ENCODE measurements at regions not wholly inside any gene's neighbourhood (a gene's known extent, or its start where the extent isn't known, plus 50 kb on each side); places are given as distances from the start of the nearest gene placed in this dataset.

- no peak overlapping the region for H3K4me2 ChIP-seq (replicated peaks; ENCODE audit: low read depth, low read length, poor library complexity, severe bottlenecking)
- ChIA-PET CTCF (no interaction called here), POLR2A (no interaction called here)
- H3K27ac ChIP-seq (ENCODE audit: low read length in 2 of 2) = no peak overlapping the region
- H3K4me3 ChIP-seq (ENCODE audit: control extremely low read depth in 1 of 5, extremely low read depth in 1 of 5, insufficient read depth in 1 of 5, low read depth in 2 of 5, low read length in 4 of 5) = no peak overlapping the region
- no peak overlapping the region for H2AFZ ChIP-seq (ENCODE audit: insufficient read depth, low read depth, low read length, poor library complexity, severe bottlenecking)
- TF ChIP-seq EZH2 (IDR thresholded peaks at IDR 0.05; ENCODE audit: borderline replicate concordance, insufficient read depth, low read depth, low read length, poor library complexity, severe bottlenecking) (no peak), CTCF (IDR thresholded peaks at IDR 0.05) (no peak)
- H3K79me2 ChIP-seq (ENCODE audit: control insufficient read depth, insufficient read depth, low read length) = no peaks in the 10 kb centered on the region
- no peak overlapping the region for H3K4me3 Mint-ChIP-seq
- H3K4me1 Mint-ChIP-seq = no peaks in the 10 kb centered on the region
- no peaks in the 10 kb centered on the region for H4K20me1 ChIP-seq (ENCODE audit: control insufficient read depth, insufficient read depth, low read length, poor library complexity, severe bottlenecking)
- H3K27me3 ChIP-seq (replicated peaks in 1 of 4; ENCODE audit: control extremely low read depth in 1 of 4, control insufficient read depth in 3 of 4, insufficient read depth in 4 of 4, low read length in 3 of 4) = no peaks in the 10 kb centered on the region
- no peaks in the 10 kb centered on the region for H3K4me1 ChIP-seq (ENCODE audit: control insufficient read depth in 2 of 2, insufficient read depth in 2 of 2, low read length in 2 of 2)
- ATAC-seq (ENCODE audit: low read depth) (no peak), DNase-seq (no peak)
- H3K9me3 ChIP-seq (ENCODE audit: control extremely low read depth in 1 of 3, control insufficient read depth in 2 of 3, insufficient read depth in 1 of 3, low read length in 2 of 3) = no peaks in the 10 kb centered on the region
- no peaks in the 10 kb centered on the region for H3K36me3 ChIP-seq (replicated peaks in 1 of 2; ENCODE audit: control extremely low read depth in 1 of 2, control insufficient read depth in 1 of 2, extremely low read depth in 1 of 2, insufficient read depth in 2 of 2, low read length in 1 of 2)
- H3K27me3 Mint-ChIP-seq = no peaks in the 10 kb centered on the region
- no peak overlapping the region for H3K9ac ChIP-seq (ENCODE audit: low read length)
- no CpG with 5 or more reads among the region's 1 CpG for WGBS (ENCODE audit: insufficient coverage)
- H3K27ac Mint-ChIP-seq = no peak overlapping the region
- intact Hi-C loops (cut with micrococcal nuclease) = no loop called here
- no peaks in the 10 kb centered on the region for H3K9me3 Mint-ChIP-seq (ENCODE audit: insufficient read depth)
Observed at GRCh38 chrX:129000797-129001196, 522.5 kb downstream of the SMARCA1 start.

DNA sequence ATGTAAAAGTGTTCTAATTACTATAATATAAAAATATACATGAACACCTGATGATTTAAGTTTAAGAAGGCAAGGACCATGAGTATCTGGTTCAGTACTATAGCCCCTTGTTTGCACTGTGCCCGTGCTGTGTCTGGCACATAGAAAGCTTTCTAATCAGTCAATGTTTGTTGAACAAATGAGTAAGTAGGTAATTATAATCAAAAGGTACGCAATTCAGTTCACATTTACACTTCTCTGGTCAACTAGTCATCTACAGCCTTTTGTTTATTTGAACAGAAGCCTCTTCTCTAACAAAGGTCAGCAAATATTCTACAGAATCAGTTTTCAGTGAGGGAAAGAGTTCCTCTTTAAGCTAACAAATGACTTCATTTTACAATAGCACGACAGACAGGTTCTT is 523.3 kb downstream of the SMARCA1 start:
- TF ChIP-seq CTCF (IDR thresholded peaks at IDR 0.05) (no peak), EZH2 (IDR thresholded peaks at IDR 0.05; ENCODE audit: borderline replicate concordance, insufficient read depth, low read depth, low read length, poor library complexity, severe bottlenecking) (no peak)
- ATAC-seq (ENCODE audit: low read depth) = no peak
- POLR2A ChIA-PET = no interaction called here
- no peak overlapping the region for H3K9ac ChIP-seq (ENCODE audit: low read length)
- H3K4me3 ChIP-seq (ENCODE audit: control extremely low read depth in 1 of 5, extremely low read depth in 1 of 5, insufficient read depth in 1 of 5, low read depth in 2 of 5, low read length in 4 of 5) = no peak overlapping the region
- WGBS (ENCODE audit: insufficient coverage) = no CpG with 5 or more reads among the region's 3 CpGs
- Mint-ChIP-seq H3K27ac (no peak overlapping the region), H3K4me3 (no peak overlapping the region), H3K9me3 (ENCODE audit: insufficient read depth) (no peaks in the 10 kb centered on the region), H3K4me1 (no peaks in the 10 kb centered on the region), H3K27me3 (no peaks in the 10 kb centered on the region)
- no peaks in the 10 kb centered on the region for H3K4me1 ChIP-seq (ENCODE audit: control insufficient read depth in 2 of 2, insufficient read depth in 2 of 2, low read length in 2 of 2)
- CTCF ChIA-PET = no interaction called here
- intact Hi-C loops (cut with micrococcal nuclease) = no loop called here
- no peak overlapping the region for H3K27ac ChIP-seq (ENCODE audit: low read length in 2 of 2)
- H3K27me3 ChIP-seq (replicated peaks in 1 of 4; ENCODE audit: control extremely low read depth in 1 of 4, control insufficient read depth in 3 of 4, insufficient read depth in 4 of 4, low read length in 3 of 4) = no peaks in the 10 kb centered on the region
- H3K79me2 ChIP-seq (ENCODE audit: control insufficient read depth, insufficient read depth, low read length) = no peaks in the 10 kb centered on the region
- DNase-seq = no peak
- no peaks in the 10 kb centered on the region for H3K36me3 ChIP-seq (replicated peaks in 1 of 2; ENCODE audit: control extremely low read depth in 1 of 2, control insufficient read depth in 1 of 2, extremely low read depth in 1 of 2, insufficient read depth in 2 of 2, low read length in 1 of 2)
- no peak overlapping the region for H3K4me2 ChIP-seq (replicated peaks; ENCODE audit: low read depth, low read length, poor library complexity, severe bottlenecking)
- no peak overlapping the region for H2AFZ ChIP-seq (ENCODE audit: insufficient read depth, low read depth, low read length, poor library complexity, severe bottlenecking)
- no peaks in the 10 kb centered on the region for H3K9me3 ChIP-seq (ENCODE audit: control extremely low read depth in 1 of 3, control insufficient read depth in 2 of 3, insufficient read depth in 1 of 3, low read length in 2 of 3)
- H4K20me1 ChIP-seq (ENCODE audit: control insufficient read depth, insufficient read depth, low read length, poor library complexity, severe bottlenecking) = no peaks in the 10 kb centered on the region
